HepG2 (cell line): ENCODE measurements at regions not wholly inside any gene's neighbourhood (a gene's known extent, or its start where the extent isn't known, plus 50 kb on each side); places are given as distances from the start of the nearest gene placed in this dataset.

Experiments
- ATAC-seq: fragments of 200-7000 bp; cut with Tn5 transposase; 3 replicates; pipeline ENCODE4 v1.9.1; 2020; ENCODE audit warnings: mild to moderate bottlenecking, moderate library complexity
- BruUV-seq: library from RNA; stranded (reverse); fragments of 400-500 nt; replicated peaks from 2 replicates; lab custom pipeline; 2021; lab: Mats Ljungman, UMichigan
- CTCF ChIA-PET: fragments of 300-600 bp; formaldehyde crosslinking; extraction: SDS; loops from one replicate; lab custom pipeline; 2021; ENCODE audit warnings: low total read pairs, inconsistent platforms, low intra/inter-chr PET ratio; lab: Yijun Ruan, JAX
- POLR2A ChIA-PET: fragments of 350-600 bp; sonication (Branson Sonifier 250); formaldehyde crosslinking; loops from one replicate; lab custom pipeline; 2020; ENCODE audit warnings: antibody characterized with exemption, inconsistent platforms; lab: Yijun Ruan, JAX
- DNase-seq: peaks from one replicate; pipeline ENCODE4 v3.0.0-alpha.2; 2015; ENCODE audit warnings: low spot score
- FAIRE-seq: peaks from 3 replicates; lab custom pipeline; 2011; peaks lifted over from hg19 to GRCh38; lab: Jason Lieb, UNC
- H2AFZ ChIP-seq: one replicate; pipeline ENCODE4 v1.6.1; 2011; ENCODE audit warnings: low read length, inconsistent platforms
- H3K27ac ChIP-seq: fragments of 300-600 bp; 3 replicates; pipeline ENCODE4 v1.8.0; 2011; ENCODE audit warnings: mixed run types, mild to moderate bottlenecking, mixed read lengths, low read length, inconsistent platforms; ENCODE audit not compliant: insufficient read depth; ENCODE audit errors: extremely low read length
- H3K27me3 ChIP-seq, 2 experiments: fragments of 200-600 bp in 1 of 2; 2 replicates in 1 of 2; 3 replicates in 1 of 2; pipeline versions ENCODE4 v1.6.0 to v1.8.0; 2011; ENCODE audit warnings: low read length in 2 of 2, mild to moderate bottlenecking in 2 of 2, moderate library complexity in 2 of 2, inconsistent platforms in 1 of 2; ENCODE audit not compliant: insufficient read depth in 2 of 2, control insufficient read depth in 1 of 2
- H3K36me3 ChIP-seq, 2 experiments: fragments of 200-600 bp in 1 of 2; replicated peaks in 1 of 2; 2 replicates in 1 of 2; 3 replicates in 1 of 2; pipeline versions ENCODE4 v1.5.1 to v1.8.0; 2011; ENCODE audit warnings: low read length in 2 of 2, inconsistent platforms in 1 of 2; ENCODE audit not compliant: insufficient read depth in 2 of 2, control insufficient read depth in 1 of 2
- H3K4me1 ChIP-seq: 2 replicates; pipeline ENCODE4 v1.5.1; 2012; ENCODE audit warnings: low read length, inconsistent platforms; ENCODE audit not compliant: insufficient read depth
- H3K4me2 ChIP-seq: 2 replicates; pipeline ENCODE4 v1.6.0; 2011; ENCODE audit warnings: low read depth, low read length, inconsistent platforms
- H3K4me3 ChIP-seq, 3 experiments: fragments of 200-600 bp in 1 of 3; sonication (generic), shearing (Covaris generic) in 1 of 3; replicated peaks in 1 of 3; 2 replicates each; pipeline ENCODE4 v1.5.1; 2011 to 2016; ENCODE audit warnings: low read length in 3 of 3, inconsistent platforms in 2 of 3, low read depth in 2 of 3, mild to moderate bottlenecking in 2 of 3, control low read depth in 1 of 3, mixed read lengths in 1 of 3; ENCODE audit not compliant: insufficient read depth in 1 of 3
- H3K79me2 ChIP-seq: one replicate; pipeline ENCODE4 v1.6.1; 2011; ENCODE audit warnings: low read length, inconsistent platforms; ENCODE audit not compliant: insufficient read depth
- H3K9ac ChIP-seq: 2 replicates; pipeline ENCODE4 v1.6.0; 2011; ENCODE audit warnings: mild to moderate bottlenecking, low read depth, low read length, inconsistent platforms; ENCODE audit not compliant: insufficient read depth
- H3K9me3 ChIP-seq: 2 replicates; pipeline ENCODE4 v1.5.1; 2012; ENCODE audit warnings: mild to moderate bottlenecking, low read length
- H4K20me1 ChIP-seq: 2 replicates; pipeline ENCODE4 v1.6.0; 2011; ENCODE audit warnings: inconsistent platforms, mild to moderate bottlenecking, low read length, moderate library complexity; ENCODE audit not compliant: insufficient read depth
- AKNA ChIP-seq: sonication (generic); formaldehyde crosslinking; IDR thresholded peaks from 2 replicates; pipeline ENCODE4 v1.4.0; 2020; ENCODE audit warnings: missing genetic modification reagents, borderline replicate concordance
- BATF2 ChIP-seq: sonication (generic); formaldehyde crosslinking; IDR thresholded peaks from 2 replicates; pipeline ENCODE4 v1.8.0; 2022; ENCODE audit warnings: mild to moderate bottlenecking, missing genetic modification reagents, moderate library complexity
- PHF21A ChIP-seq: sonication (generic); formaldehyde crosslinking; IDR thresholded peaks from 2 replicates; pipeline ENCODE4 v1.5.0; 2020; ENCODE audit warnings: mild to moderate bottlenecking, missing genetic modification reagents
- PLSCR1 ChIP-seq: sonication (generic); formaldehyde crosslinking; IDR thresholded peaks from 2 replicates; pipeline ENCODE4 v1.5.0; 2020; ENCODE audit warnings: missing genetic modification reagents, mild to moderate bottlenecking, borderline replicate concordance
- SP140L ChIP-seq: sonication (generic); formaldehyde crosslinking; IDR thresholded peaks from 2 replicates; pipeline ENCODE4 v1.4.0; 2020; ENCODE audit warnings: missing genetic modification reagents, borderline replicate concordance
- ZBTB34 ChIP-seq: sonication (generic); formaldehyde crosslinking; IDR thresholded peaks from 2 replicates; pipeline ENCODE4 v1.8.0; 2022; ENCODE audit warnings: mild to moderate bottlenecking, missing genetic modification reagents
- ZGPAT ChIP-seq: IDR thresholded peaks from 2 replicates; pipeline ENCODE4 v1.6.1; 2016; ENCODE audit warnings: mild to moderate bottlenecking
- ZNF230 ChIP-seq: sonication (generic); formaldehyde crosslinking; IDR thresholded peaks from 2 replicates; pipeline ENCODE4 v1.4.0; 2020; ENCODE audit warnings: mild to moderate bottlenecking, missing genetic modification reagents
- in situ Hi-C: cut with HindIII; loops from 2 replicates; pipeline ENCODE4 v1.10.0; 2017; ENCODE audit warnings: low pct_unique_long_range_greater_than_20kb; ENCODE audit not compliant: extremely low pct_ligation_motif_present
- intact Hi-C: fragments of 100-400 bp; cut with micrococcal nuclease; formaldehyde crosslinking; loops from one replicate; pipeline ENCODE4 v1.10.0; 2022; ENCODE audit not compliant: unreplicated experiment
- TF ChIP-seq, protein P1 (sequence below): sonication (generic); formaldehyde crosslinking; IDR thresholded peaks from 2 replicates; pipeline ENCODE4 v1.5.0; 2020; ENCODE audit warnings: mild to moderate bottlenecking, missing genetic modification reagents

DNA sequence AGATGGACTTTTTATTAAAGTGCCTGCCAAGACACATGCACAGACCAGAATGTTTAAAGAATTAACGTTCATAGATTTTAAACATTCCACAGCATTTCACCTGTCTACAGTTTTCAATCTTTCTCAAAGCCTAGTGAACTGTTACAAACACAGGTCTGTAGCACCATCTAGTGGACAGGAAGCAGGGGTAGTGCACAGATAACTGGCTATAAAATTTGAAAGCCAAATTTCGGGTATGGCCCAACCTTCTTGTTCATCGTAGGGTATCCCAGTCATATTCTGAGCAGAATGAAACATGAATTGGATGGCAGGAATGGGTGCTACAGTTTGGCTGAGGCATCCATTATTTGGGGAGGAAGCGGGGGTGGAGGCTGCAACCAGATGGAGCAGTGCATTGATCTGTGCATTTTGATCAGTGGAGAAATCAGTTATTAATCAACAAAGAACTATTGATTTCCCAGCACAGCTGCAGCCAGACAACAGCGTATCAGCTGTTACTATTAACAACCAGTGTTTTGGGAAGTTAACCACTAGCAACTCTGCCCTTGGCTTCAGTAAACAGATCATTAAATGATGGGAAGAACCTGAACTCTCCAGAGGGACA is 56.1 kb upstream of the B3GAT2 start (continued):
- TF ChIP-seq AKNA (CRISPR knock-in tag) (no peak), ZBTB34 (CRISPR knock-in tag) (no peak), ZNF230 (CRISPR knock-in tag) (no peak)

GRCh38 chr6:71015392-71015791 is 58.5 kb upstream of the B3GAT2 start:
- Histone ChIP-seq H3K27me3 (no peaks in the 10 kb centered on the region), H2AFZ (no peak overlapping the region), H3K27ac (no peak overlapping the region), H3K4me3 (no peak overlapping the region), H3K36me3 (no peaks in the 10 kb centered on the region), H3K9ac (no peak overlapping the region), H3K9me3 (no peaks in the 10 kb centered on the region), H3K79me2 (no peaks in the 10 kb centered on the region), H4K20me1 (no peaks in the 10 kb centered on the region), H3K4me2 (no peak overlapping the region), H3K4me1 (no peaks in the 10 kb centered on the region)
- ChIA-PET POLR2A (no interaction called here), CTCF (no interaction called here)
- intact Hi-C loops, result loop anchor here (5.0 to 10.0 kb wide), 2 partner anchors 131 to 583 kb away; no protein-coding TSS in a partner anchor
- ATAC-seq, result no peak
- FAIRE-seq, result no peak
- DNase-seq, result no peak
- in situ Hi-C loops, result loop anchor here (10.0 kb wide), 2 partner anchors 311 to 711 kb away; partner anchors contain the start of gene COL9A1
- BruUV-seq, result no TSS peak
- TF ChIP-seq PHF21A (CRISPR knock-in tag) (no peak), ZGPAT (CRISPR knock-in tag) (no peak), SP140L (CRISPR knock-in tag) (no peak), BATF2 (no peak), PLSCR1 (CRISPR knock-in tag) (no peak)
- TF ChIP-seq, protein P1, sequence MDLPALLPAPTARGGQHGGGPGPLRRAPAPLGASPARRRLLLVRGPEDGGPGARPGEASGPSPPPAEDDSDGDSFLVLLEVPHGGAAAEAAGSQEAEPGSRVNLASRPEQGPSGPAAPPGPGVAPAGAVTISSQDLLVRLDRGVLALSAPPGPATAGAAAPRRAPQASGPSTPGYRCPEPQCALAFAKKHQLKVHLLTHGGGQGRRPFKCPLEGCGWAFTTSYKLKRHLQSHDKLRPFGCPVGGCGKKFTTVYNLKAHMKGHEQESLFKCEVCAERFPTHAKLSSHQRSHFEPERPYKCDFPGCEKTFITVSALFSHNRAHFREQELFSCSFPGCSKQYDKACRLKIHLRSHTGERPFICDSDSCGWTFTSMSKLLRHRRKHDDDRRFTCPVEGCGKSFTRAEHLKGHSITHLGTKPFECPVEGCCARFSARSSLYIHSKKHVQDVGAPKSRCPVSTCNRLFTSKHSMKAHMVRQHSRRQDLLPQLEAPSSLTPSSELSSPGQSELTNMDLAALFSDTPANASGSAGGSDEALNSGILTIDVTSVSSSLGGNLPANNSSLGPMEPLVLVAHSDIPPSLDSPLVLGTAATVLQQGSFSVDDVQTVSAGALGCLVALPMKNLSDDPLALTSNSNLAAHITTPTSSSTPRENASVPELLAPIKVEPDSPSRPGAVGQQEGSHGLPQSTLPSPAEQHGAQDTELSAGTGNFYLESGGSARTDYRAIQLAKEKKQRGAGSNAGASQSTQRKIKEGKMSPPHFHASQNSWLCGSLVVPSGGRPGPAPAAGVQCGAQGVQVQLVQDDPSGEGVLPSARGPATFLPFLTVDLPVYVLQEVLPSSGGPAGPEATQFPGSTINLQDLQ, result no peak
